Muscle layer of colon (tissue), 2 donors: ENCODE measurements at regions not wholly inside any gene's neighbourhood (a gene's known extent, or its start where the extent isn't known, plus 50 kb on each side); places are given as distances from the start of the nearest gene placed in this dataset.

Experiments used
- H3K27ac ChIP-seq: one replicate; pipeline ENCODE4 v1.7.0; 2013; ENCODE audit warnings: low read depth, mild to moderate bottlenecking, low read length, moderate library complexity
- H3K27me3 ChIP-seq, 2 donors: one replicate each; pipeline ENCODE4 v1.7.0; 2013; ENCODE audit warnings: low read length in 2 of 2, mild to moderate bottlenecking in 2 of 2; ENCODE audit not compliant: insufficient read depth in 2 of 2, control insufficient read depth in 1 of 2
- H3K36me3 ChIP-seq: one replicate; pipeline ENCODE4 v1.7.0; 2013; ENCODE audit warnings: mild to moderate bottlenecking, low read length; ENCODE audit not compliant: insufficient read depth
- H3K4me1 ChIP-seq: one replicate; pipeline ENCODE4 v1.7.0; 2013; ENCODE audit warnings: mild to moderate bottlenecking, low read length; ENCODE audit not compliant: insufficient read depth
- H3K4me3 ChIP-seq, 2 donors: one replicate each; pipeline ENCODE4 v1.7.0; 2013; ENCODE audit warnings: low read length in 2 of 2, low read depth in 1 of 2, mild to moderate bottlenecking in 1 of 2, moderate library complexity in 1 of 2
- H3K9ac ChIP-seq: one replicate; pipeline ENCODE4 v1.7.0; 2013; ENCODE audit warnings: low read length
- H3K9me3 ChIP-seq: one replicate; pipeline ENCODE4 v1.7.0; 2013; ENCODE audit warnings: mild to moderate bottlenecking, low read length
- donor health status: abdominal sarcoma.
- donor health status: Adenocarcinoma of cecum.

DNA sequence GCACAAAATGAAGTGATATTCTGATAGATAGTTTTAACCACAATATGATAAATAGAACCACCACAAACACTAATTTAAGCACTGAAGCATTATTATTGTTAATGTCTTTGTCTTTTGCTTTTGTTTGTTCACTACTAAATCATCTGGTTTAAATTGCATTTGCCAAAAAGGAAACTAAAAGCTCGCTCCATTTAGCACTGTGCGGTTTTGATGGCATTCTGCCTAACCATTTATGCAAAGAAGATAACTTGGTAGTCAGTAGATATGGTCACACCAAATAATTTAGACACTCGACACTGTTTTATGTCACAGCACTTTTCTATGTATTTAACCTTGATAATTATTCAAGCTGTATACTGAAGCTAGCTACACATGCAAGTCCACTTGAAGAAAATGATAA is 849.8 kb upstream of the CDH6 start:
- H3K27ac ChIP-seq = no peak overlapping the region
- H3K4me1 ChIP-seq = no peaks in the 10 kb centered on the region
- no peak overlapping the region for H3K9ac ChIP-seq
- H3K27me3 ChIP-seq = no peaks in the 10 kb centered on the region
- H3K36me3 ChIP-seq = no peaks in the 10 kb centered on the region
- no peaks in the 10 kb centered on the region for H3K9me3 ChIP-seq
- no peak overlapping the region for H3K4me3 ChIP-seq

GRCh38 chr5:30341466-30341865 is 852.0 kb upstream of the CDH6 start:
- H3K4me3 ChIP-seq = no peak overlapping the region

DNA sequence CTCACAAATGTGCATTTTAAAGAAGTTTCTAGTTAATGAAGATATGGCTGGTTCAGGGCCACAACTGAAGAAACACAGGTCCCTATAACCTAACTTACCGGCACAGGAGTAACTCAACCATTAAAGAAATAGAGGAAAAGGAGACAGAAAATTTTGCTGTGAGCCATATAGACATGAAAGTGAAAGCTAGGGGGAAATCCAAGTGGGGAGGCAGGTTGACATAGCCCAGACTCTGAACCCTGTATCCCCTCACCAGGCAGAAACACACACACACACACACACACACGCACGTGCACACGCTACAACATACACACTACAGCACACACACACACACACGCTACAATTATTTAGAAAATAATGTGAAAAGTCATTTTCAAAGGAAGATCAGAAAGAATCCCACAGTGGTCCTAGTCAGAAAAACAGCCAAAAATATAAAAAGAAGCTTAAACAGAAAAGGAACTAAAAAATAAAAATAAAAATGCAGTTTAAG is 856.4 kb upstream of the CDH6 start:
- H3K4me1 ChIP-seq = no peaks in the 10 kb centered on the region
- H3K36me3 ChIP-seq = no peaks in the 10 kb centered on the region
- no peak overlapping the region for H3K27ac ChIP-seq
- H3K9ac ChIP-seq = no peak overlapping the region
- no peak overlapping the region for H3K4me3 ChIP-seq
- no peaks in the 10 kb centered on the region for H3K9me3 ChIP-seq
- H3K27me3 ChIP-seq = no peaks in the 10 kb centered on the region

More at GRCh38 chr5:30341466-30341865, 852.0 kb upstream of the CDH6 start:
- H3K36me3 ChIP-seq = no peaks in the 10 kb centered on the region
- H3K27ac ChIP-seq = no peak overlapping the region
- H3K27me3 ChIP-seq = no peaks in the 10 kb centered on the region
- H3K4me1 ChIP-seq = no peaks in the 10 kb centered on the region
- no peak overlapping the region for H3K9ac ChIP-seq
- H3K9me3 ChIP-seq = no peaks in the 10 kb centered on the region

DNA sequence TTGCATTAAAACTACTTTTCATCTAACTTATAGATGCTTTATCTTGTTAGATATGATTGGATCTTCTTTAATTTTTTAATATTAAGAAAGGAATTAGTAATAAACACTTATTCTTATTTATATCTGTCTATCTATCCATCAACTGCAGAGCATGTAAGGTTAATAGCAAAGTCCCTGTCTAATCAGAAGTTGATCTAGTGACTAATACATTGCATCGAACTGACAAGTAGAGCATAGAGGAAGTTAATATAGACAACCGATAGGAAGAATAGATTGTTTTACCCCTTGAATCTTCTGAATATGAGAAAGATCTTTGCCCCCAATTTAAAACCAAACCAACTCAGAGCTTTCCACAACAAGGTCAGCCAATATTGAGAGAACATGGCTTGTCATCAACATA is 862.0 kb upstream of the CDH6 start:
- no peaks in the 10 kb centered on the region for H3K4me1 ChIP-seq
- H3K9me3 ChIP-seq = no peaks in the 10 kb centered on the region
- no peak overlapping the region for H3K27ac ChIP-seq
- H3K27me3 ChIP-seq = no peaks in the 10 kb centered on the region
- H3K36me3 ChIP-seq = no peaks in the 10 kb centered on the region
- no peak overlapping the region for H3K9ac ChIP-seq
- H3K4me3 ChIP-seq = no peak overlapping the region

- Histone ChIP-seq H3K9me3 (no peaks in the 10 kb centered on the region), H3K4me1 (no peaks in the 10 kb centered on the region), H3K27me3 (no peaks in the 10 kb centered on the region), H3K27ac (no peak overlapping the region), H3K36me3 (no peaks in the 10 kb centered on the region), H3K4me3 (no peak overlapping the region), H3K9ac (no peak overlapping the region)
These were observed 867.7 kb upstream of the CDH6 start for GRCh38 chr5:30325795-30326194.

DNA sequence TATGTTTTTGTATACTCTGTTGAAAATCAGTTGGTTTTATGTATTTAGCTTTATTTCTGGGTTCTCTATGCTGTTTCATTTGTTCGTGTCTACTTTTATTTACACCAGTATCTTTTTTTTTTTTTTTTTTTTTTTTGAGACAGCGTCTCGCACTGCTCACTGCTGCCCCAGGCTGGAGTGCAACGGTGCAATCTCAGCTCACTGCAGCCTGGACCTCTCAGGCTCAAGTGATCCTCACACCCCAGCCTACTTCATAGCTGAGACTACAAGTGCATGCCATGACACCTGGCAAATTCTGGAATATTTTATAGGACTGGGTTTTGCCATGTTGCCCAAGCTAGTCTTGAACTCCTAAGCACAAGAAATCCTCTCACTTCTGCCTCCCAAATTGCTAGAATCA is 869.4 kb upstream of the CDH6 start:
- Histone ChIP-seq H3K4me1 (no peaks in the 10 kb centered on the region), H3K9ac (no peak overlapping the region)

DNA sequence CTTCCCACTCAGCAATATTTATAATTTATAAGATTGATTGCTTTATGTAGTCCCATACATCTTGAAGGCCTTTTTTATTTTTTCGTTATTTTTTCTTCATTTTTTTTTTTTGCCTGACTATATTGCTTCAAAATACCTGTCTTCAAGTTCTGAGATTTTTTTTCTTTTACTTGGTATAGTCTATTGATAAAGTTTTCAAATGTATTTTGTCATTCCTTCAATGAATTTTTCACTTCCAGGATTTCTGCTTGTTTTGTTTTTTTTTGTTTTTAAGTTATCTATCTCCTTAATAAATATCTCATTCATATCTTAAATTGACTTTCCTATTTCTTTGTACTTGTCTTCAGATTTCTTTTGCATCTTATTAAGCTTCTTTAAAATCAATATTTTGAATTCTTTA is 905.6 kb upstream of the CDH6 start:
- no peaks in the 10 kb centered on the region for H3K27me3 ChIP-seq
- no peak overlapping the region for H3K27ac ChIP-seq
- no peaks in the 10 kb centered on the region for H3K9me3 ChIP-seq
- H3K9ac ChIP-seq = no peak overlapping the region
- H3K4me3 ChIP-seq = no peak overlapping the region
- H3K36me3 ChIP-seq = no peaks in the 10 kb centered on the region
- no peaks in the 10 kb centered on the region for H3K4me1 ChIP-seq

More for the DNA sequence above, 869.4 kb upstream of the CDH6 start:
- H3K9me3 ChIP-seq = no peaks in the 10 kb centered on the region
- H3K27me3 ChIP-seq = no peaks in the 10 kb centered on the region
- no peak overlapping the region for H3K4me3 ChIP-seq
- no peak overlapping the region for H3K27ac ChIP-seq
- no peaks in the 10 kb centered on the region for H3K36me3 ChIP-seq

GRCh38 chr5:30279237-30279636 is 914.2 kb upstream of the CDH6 start:
- no peaks in the 10 kb centered on the region for H3K36me3 ChIP-seq
- H3K27ac ChIP-seq = no peak overlapping the region
- H3K4me1 ChIP-seq = no peaks in the 10 kb centered on the region
- no peaks in the 10 kb centered on the region for H3K9me3 ChIP-seq
- H3K9ac ChIP-seq = no peak overlapping the region
- H3K27me3 ChIP-seq = no peaks in the 10 kb centered on the region
- H3K4me3 ChIP-seq = no peak overlapping the region

GRCh38 chr5:30267026-30267425 is 926.5 kb upstream of the CDH6 start:
- Histone ChIP-seq H3K27me3 (no peaks in the 10 kb centered on the region), H3K9ac (no peak overlapping the region)

DNA sequence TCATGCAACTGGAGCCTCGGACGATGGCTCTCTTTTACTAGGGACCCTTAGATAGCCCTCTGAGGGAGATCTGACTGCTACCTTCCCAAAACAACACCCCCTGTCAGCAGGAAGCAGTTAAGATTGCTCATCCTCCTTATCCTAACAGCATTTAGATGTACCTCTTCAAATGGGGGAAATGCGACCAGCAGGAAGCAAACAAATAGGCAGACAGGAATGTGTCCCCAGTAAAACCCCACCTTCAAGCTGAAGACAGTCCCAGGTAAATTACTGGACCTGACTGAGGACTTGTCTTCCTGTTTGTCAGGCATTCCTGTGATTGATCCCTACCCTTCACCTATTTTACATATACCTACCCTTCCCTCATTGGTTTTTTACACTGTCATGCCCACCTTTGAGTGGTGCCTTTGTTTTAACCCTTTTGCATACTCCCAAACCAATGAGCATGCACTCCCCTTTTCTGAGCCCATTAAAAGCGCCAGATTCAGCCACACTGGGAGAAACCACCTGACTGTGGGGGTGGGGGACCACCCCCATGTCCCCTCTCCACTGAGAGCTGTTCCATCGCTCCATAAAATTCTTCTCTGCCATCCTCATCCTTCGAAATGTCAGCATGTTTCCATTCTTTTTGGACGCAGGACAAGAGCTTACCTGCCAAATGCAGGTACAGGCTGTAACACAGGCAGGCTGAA is 954.0 kb upstream of the CDH6 start:
- H3K36me3 ChIP-seq = no peaks in the 10 kb centered on the region
- H3K4me3 ChIP-seq = no peak overlapping the region
- no peak overlapping the region for H3K9ac ChIP-seq
- H3K27me3 ChIP-seq = no peaks in the 10 kb centered on the region
- H3K27ac ChIP-seq = no peak overlapping the region
- H3K9me3 ChIP-seq = no peaks in the 10 kb centered on the region
- no peaks in the 10 kb centered on the region for H3K4me1 ChIP-seq

More at GRCh38 chr5:30267026-30267425, 926.5 kb upstream of the CDH6 start:
- Histone ChIP-seq H3K9me3 (no peaks in the 10 kb centered on the region), H3K4me1 (no peaks in the 10 kb centered on the region), H3K27ac (no peak overlapping the region), H3K36me3 (no peaks in the 10 kb centered on the region), H3K4me3 (no peak overlapping the region)

DNA sequence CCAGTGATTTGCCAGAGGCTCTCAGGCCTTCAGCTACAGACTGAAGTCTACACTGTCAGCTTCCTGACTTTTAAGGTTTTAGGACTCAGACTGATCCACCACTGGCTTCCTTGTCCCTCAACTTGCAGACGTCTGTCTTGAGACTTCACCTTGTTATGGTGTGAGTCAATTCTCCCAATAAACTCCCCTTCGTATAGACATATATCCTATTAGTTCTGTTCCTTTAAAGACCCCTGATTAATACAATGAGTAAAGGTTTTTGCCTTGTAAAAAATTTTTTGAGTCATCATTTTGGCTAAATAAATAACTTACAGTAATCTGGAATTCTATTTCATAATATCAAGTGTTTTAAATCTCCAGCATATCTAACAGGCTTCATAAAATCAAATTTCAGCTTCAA is 956.3 kb upstream of the CDH6 start:
- H3K27me3 ChIP-seq = no peaks in the 10 kb centered on the region
- H3K36me3 ChIP-seq = no peaks in the 10 kb centered on the region
- no peak overlapping the region for H3K9ac ChIP-seq
- no peak overlapping the region for H3K27ac ChIP-seq
- no peaks in the 10 kb centered on the region for H3K4me1 ChIP-seq
- no peaks in the 10 kb centered on the region for H3K9me3 ChIP-seq
- H3K4me3 ChIP-seq = no peak overlapping the region

GRCh38 chr5:30209755-30210154 is 983.7 kb upstream of the CDH6 start:
- Histone ChIP-seq H3K36me3 (no peaks in the 10 kb centered on the region), H3K9ac (no peak overlapping the region), H3K4me1 (no peaks in the 10 kb centered on the region), H3K9me3 (no peaks in the 10 kb centered on the region), H3K27ac (no peak overlapping the region), H3K27me3 (no peaks in the 10 kb centered on the region), H3K4me3 (no peak overlapping the region)
